SK-N-SH (cell line): ENCODE measurements at regions not wholly inside any gene's neighbourhood (a gene's known extent, or its start where the extent isn't known, plus 50 kb on each side); places are given as distances from the start of the nearest gene placed in this dataset.

ENCODE experiments used
- CHD2 ChIP-seq: fragments of 150-350 bp; IDR thresholded peaks from 2 replicates; pipeline ENCODE4 v1.6.1; 2018; ENCODE audit warnings: low read length; ENCODE audit not compliant: partially characterized antibody
- ELF1 ChIP-seq: IDR thresholded peaks from 2 replicates; pipeline ENCODE4 v1.4.0; 2012
- EZH2phosphoT487 ChIP-seq: fragments of 200-600 bp; sonication (generic); IDR thresholded peaks from 2 replicates; pipeline ENCODE4 v1.6.1; 2017; ENCODE audit warnings: low read depth, mixed run types, mild to moderate bottlenecking, antibody characterized with exemption, moderate library complexity, borderline replicate concordance
- GATA2 ChIP-seq: sonication (generic); formaldehyde crosslinking; IDR thresholded peaks from 2 replicates; pipeline ENCODE4 v1.5.0; 2020; ENCODE audit warnings: mild to moderate bottlenecking, missing genetic modification reagents
- MXI1 ChIP-seq: IDR thresholded peaks from 2 replicates; pipeline ENCODE4 v1.6.1; 2012; ENCODE audit warnings: mild to moderate bottlenecking, low read depth, low read length, improper control_type of control experiment
- NFIC ChIP-seq: IDR thresholded peaks from 2 replicates; pipeline ENCODE4 v1.4.0; 2012; ENCODE audit warnings: borderline replicate concordance
- POLR2AphosphoS5 ChIP-seq: IDR thresholded peaks from 2 replicates; pipeline ENCODE4 v1.6.1; 2012; ENCODE audit warnings: low read depth, low read length
- RCOR1 ChIP-seq: fragments of 150-350 bp; IDR thresholded peaks from 2 replicates; pipeline ENCODE4 v1.6.1; 2017; ENCODE audit warnings: antibody characterized with exemption, low read length
- SIN3A ChIP-seq: IDR thresholded peaks from 2 replicates; pipeline ENCODE4 v1.6.1; 2012; ENCODE audit warnings: low read depth, mild to moderate bottlenecking, low read length, moderate library complexity, borderline replicate concordance
- TF ChIP-seq, protein P1 (sequence below): fragments of 200-600 bp; sonication (generic); IDR thresholded peaks from 2 replicates; pipeline ENCODE4 v1.6.1; 2017; ENCODE audit warnings: antibody characterized with exemption, mild to moderate bottlenecking, moderate library complexity
- TF ChIP-seq, protein P2 (sequence below): IDR thresholded peaks from 2 replicates; pipeline ENCODE4 v1.4.0; 2012; ENCODE audit warnings: low read depth

DNA sequence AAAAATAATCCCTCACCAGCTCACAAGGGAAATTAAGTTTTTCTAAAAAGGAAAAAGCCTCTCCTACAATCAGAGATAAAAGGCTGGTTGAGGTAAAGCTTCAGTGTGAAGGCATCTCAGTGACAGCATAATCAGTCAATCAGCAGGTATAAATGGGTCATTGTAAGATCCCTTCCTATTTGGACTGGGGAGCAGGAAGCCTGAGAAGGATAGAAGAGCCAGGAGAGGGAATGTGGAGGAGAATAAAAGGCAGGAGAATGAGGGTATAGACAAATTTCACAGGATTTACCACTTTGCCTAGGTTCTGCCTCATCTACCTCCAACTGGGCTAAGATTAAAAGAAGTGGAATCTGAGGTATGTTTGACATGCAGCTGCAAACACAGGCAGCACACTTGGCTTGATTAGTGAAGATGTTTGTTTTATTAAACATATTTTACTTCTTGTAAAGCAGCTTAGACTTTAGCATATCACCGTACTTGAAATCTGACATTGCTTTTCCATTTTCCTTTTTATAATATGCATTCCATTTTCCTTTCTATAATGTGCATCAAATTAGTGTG, 479.1 kb upstream of the USP15 start:
- TF ChIP-seq SIN3A, result no peak
- TF ChIP-seq, protein P1, sequence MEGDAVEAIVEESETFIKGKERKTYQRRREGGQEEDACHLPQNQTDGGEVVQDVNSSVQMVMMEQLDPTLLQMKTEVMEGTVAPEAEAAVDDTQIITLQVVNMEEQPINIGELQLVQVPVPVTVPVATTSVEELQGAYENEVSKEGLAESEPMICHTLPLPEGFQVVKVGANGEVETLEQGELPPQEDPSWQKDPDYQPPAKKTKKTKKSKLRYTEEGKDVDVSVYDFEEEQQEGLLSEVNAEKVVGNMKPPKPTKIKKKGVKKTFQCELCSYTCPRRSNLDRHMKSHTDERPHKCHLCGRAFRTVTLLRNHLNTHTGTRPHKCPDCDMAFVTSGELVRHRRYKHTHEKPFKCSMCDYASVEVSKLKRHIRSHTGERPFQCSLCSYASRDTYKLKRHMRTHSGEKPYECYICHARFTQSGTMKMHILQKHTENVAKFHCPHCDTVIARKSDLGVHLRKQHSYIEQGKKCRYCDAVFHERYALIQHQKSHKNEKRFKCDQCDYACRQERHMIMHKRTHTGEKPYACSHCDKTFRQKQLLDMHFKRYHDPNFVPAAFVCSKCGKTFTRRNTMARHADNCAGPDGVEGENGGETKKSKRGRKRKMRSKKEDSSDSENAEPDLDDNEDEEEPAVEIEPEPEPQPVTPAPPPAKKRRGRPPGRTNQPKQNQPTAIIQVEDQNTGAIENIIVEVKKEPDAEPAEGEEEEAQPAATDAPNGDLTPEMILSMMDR, result no peak
- no peak for TF ChIP-seq MXI1
- no peak for TF ChIP-seq CHD2
- no peak for TF ChIP-seq POLR2AphosphoS5
- no peak for TF ChIP-seq NFIC
- TF ChIP-seq EZH2phosphoT487, result no peak
- TF ChIP-seq GATA2 (CRISPR knock-in tag), result no peak
- TF ChIP-seq, protein P2, sequence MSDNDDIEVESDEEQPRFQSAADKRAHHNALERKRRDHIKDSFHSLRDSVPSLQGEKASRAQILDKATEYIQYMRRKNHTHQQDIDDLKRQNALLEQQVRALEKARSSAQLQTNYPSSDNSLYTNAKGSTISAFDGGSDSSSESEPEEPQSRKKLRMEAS, result no peak
- TF ChIP-seq ELF1, result no peak
- no peak for TF ChIP-seq RCOR1
